HUES6 (cell line): ENCODE measurements at regions not wholly inside any gene's neighbourhood (a gene's known extent, or its start where the extent isn't known, plus 50 kb on each side); places are given as distances from the start of the nearest gene placed in this dataset.
"Not testable (repeated sequence)": the region's sequence is repeated elsewhere in the genome, so short reads cannot be mapped to it uniquely, and the experiment has no call there.

Experiments
- H3K27ac ChIP-seq: 2 replicates; pipeline ENCODE4 v1.7.0; 2013; ENCODE audit warnings: low read depth, mild to moderate bottlenecking, low read length, inconsistent platforms
- H3K27me3 ChIP-seq: 2 replicates; pipeline ENCODE4 v1.6.1; 2013; ENCODE audit warnings: low read length; ENCODE audit not compliant: control insufficient read depth, insufficient read depth
- H3K36me3 ChIP-seq: 2 replicates; pipeline ENCODE4 v1.6.1; 2013; ENCODE audit warnings: low read length; ENCODE audit not compliant: control insufficient read depth, insufficient read depth
- H3K4me1 ChIP-seq: 2 replicates; pipeline ENCODE4 v1.6.1; 2013; ENCODE audit warnings: low read length; ENCODE audit not compliant: control insufficient read depth, insufficient read depth
- H3K4me3 ChIP-seq: 2 replicates; pipeline ENCODE4 v1.5.1; 2013; ENCODE audit warnings: low read depth, low read length
- H3K9ac ChIP-seq: one replicate; pipeline ENCODE4 v1.6.1; 2013; ENCODE audit warnings: mild to moderate bottlenecking, low read length
- H3K9me3 ChIP-seq: 2 replicates; pipeline ENCODE4 v1.6.1; 2013; ENCODE audit warnings: low read depth, low read length; ENCODE audit not compliant: control insufficient read depth, insufficient read depth

- Histone ChIP-seq H3K9ac (no peak overlapping the region), H3K36me3 (no peaks in the 10 kb centered on the region), H3K4me3 (no peak overlapping the region), H3K27me3 (no peaks in the 10 kb centered on the region), H3K9me3 (no peaks in the 10 kb centered on the region), H3K4me1 (peaks cover 15% of the 10 kb centered on the region), H3K27ac (no peak overlapping the region)
Measured at GRCh38 chr10:45080331-45080730, 79.6 kb downstream of the ZNF22 start.

- H3K36me3 ChIP-seq, result no peaks in the 10 kb centered on the region
- H3K9ac ChIP-seq, result no peak overlapping the region
- H3K27ac ChIP-seq, result no peak overlapping the region
- H3K4me1 ChIP-seq, result 0 out of 2 replicates have a peak, but pooled peaks cover 4% of the 10 kb centered on the region
- H3K4me3 ChIP-seq, result no peak overlapping the region
- H3K9me3 ChIP-seq, result no peaks in the 10 kb centered on the region
- H3K27me3 ChIP-seq, result no peaks in the 10 kb centered on the region
Measured at GRCh38 chr10:45082176-45082575, 81.5 kb downstream of the ZNF22 start.

- Histone ChIP-seq H3K9ac (no peak overlapping the region), H3K9me3 (no peaks in the 10 kb centered on the region), H3K27ac (no peak overlapping the region), H3K27me3 (no peaks in the 10 kb centered on the region), H3K4me1 (peaks cover 19% of the 10 kb centered on the region), H3K4me3 (no peak overlapping the region), H3K36me3 (no peaks in the 10 kb centered on the region)
Measured at GRCh38 chr10:45091968-45092367, 91.2 kb downstream of the ZNF22 start.

- H3K27me3 ChIP-seq, result no peaks in the 10 kb centered on the region
- no peak overlapping the region for H3K9ac ChIP-seq
- H3K36me3 ChIP-seq, result no peaks in the 10 kb centered on the region
- peaks cover 19% of the 10 kb centered on the region for H3K4me1 ChIP-seq
- no peaks in the 10 kb centered on the region for H3K9me3 ChIP-seq
- no peak overlapping the region for H3K27ac ChIP-seq
- H3K4me3 ChIP-seq, result no peak overlapping the region
Measured at GRCh38 chr10:45093945-45094344, 93.2 kb downstream of the ZNF22 start.

- H3K4me3 ChIP-seq, result no peak overlapping the region
- no peak overlapping the region for H3K9ac ChIP-seq
Measured at GRCh38 chr10:45095286-45095685, 94.6 kb downstream of the ZNF22 start.

GRCh38 chr10:45096001-45096400 lies 95.3 kb downstream of the ZNF22 start:
- H3K9ac ChIP-seq, result no peak overlapping the region
- no peaks in the 10 kb centered on the region for H3K27me3 ChIP-seq
- no peaks in the 10 kb centered on the region for H3K36me3 ChIP-seq
- no peak overlapping the region for H3K4me3 ChIP-seq
- H3K9me3 ChIP-seq, result no peaks in the 10 kb centered on the region
- peaks cover 19% of the 10 kb centered on the region for H3K4me1 ChIP-seq
- no peak overlapping the region for H3K27ac ChIP-seq

More at GRCh38 chr10:45095286-45095685, 94.6 kb downstream of the ZNF22 start:
- Histone ChIP-seq H3K27me3 (no peaks in the 10 kb centered on the region), H3K27ac (no peak overlapping the region), H3K36me3 (no peaks in the 10 kb centered on the region), H3K9me3 (no peaks in the 10 kb centered on the region), H3K4me1 (peaks cover 19% of the 10 kb centered on the region)

GRCh38 chr10:45100429-45100828 lies 99.7 kb downstream of the ZNF22 start:
- H3K27ac ChIP-seq, result no peak overlapping the region
- no peak overlapping the region for H3K9ac ChIP-seq
- no peaks in the 10 kb centered on the region for H3K9me3 ChIP-seq
- H3K4me3 ChIP-seq, result no peak overlapping the region
- H3K4me1 ChIP-seq, result peaks cover 8% of the 10 kb centered on the region
- H3K27me3 ChIP-seq, result no peaks in the 10 kb centered on the region
- H3K36me3 ChIP-seq, result no peaks in the 10 kb centered on the region

GRCh38 chr10:45104674-45105073 lies 104.0 kb downstream of the ZNF22 start:
- no peaks in the 10 kb centered on the region for H3K9me3 ChIP-seq
- H3K4me3 ChIP-seq, result no peak overlapping the region
- no peaks in the 10 kb centered on the region for H3K27me3 ChIP-seq
- peaks cover 5% of the 10 kb centered on the region; the same call in 1 of the 2 replicates for H3K4me1 ChIP-seq
- H3K9ac ChIP-seq, result no peak overlapping the region
- no peaks in the 10 kb centered on the region for H3K36me3 ChIP-seq
- no peak overlapping the region for H3K27ac ChIP-seq

- not testable (repeated sequence) for H3K36me3 ChIP-seq, H3K27me3 ChIP-seq, H3K4me3 ChIP-seq, H3K9me3 ChIP-seq, H3K9ac ChIP-seq, H3K27ac ChIP-seq, H3K4me1 ChIP-seq
Measured at GRCh38 chr10:45105309-45105708, 104.6 kb downstream of the ZNF22 start.

- no peak overlapping the region for H3K4me3 ChIP-seq
- no peak overlapping the region for H3K27ac ChIP-seq
- H3K9ac ChIP-seq, result no peak overlapping the region
- no peaks in the 10 kb centered on the region for H3K36me3 ChIP-seq
- H3K9me3 ChIP-seq, result no peaks in the 10 kb centered on the region
- peaks cover 5% of the 10 kb centered on the region; the same call in 1 of the 2 replicates for H3K4me1 ChIP-seq
- H3K27me3 ChIP-seq, result no peaks in the 10 kb centered on the region
Measured at GRCh38 chr10:45106236-45106856, 105.6 kb downstream of the ZNF22 start.

- no peaks in the 10 kb centered on the region for H3K9me3 ChIP-seq
- H3K27me3 ChIP-seq, result no peaks in the 10 kb centered on the region
- H3K4me3 ChIP-seq, result no peak overlapping the region
- no peak overlapping the region for H3K27ac ChIP-seq
- no peak overlapping the region for H3K9ac ChIP-seq
- H3K36me3 ChIP-seq, result no peaks in the 10 kb centered on the region
- H3K4me1 ChIP-seq, result peaks cover 1% of the 10 kb centered on the region; the same call in 1 of the 2 replicates
Measured at GRCh38 chr10:45111509-45111908, 110.8 kb downstream of the ZNF22 start.
